NCI-H2171 (cell line): ENCODE measurements at regions not wholly inside any gene's neighbourhood (a gene's known extent, or its start where the extent isn't known, plus 50 kb on each side); places are given as distances from the start of the nearest gene placed in this dataset.
"Not testable (repeated sequence)": the region's sequence is repeated elsewhere in the genome, so short reads cannot be mapped to it uniquely, and the experiment has no call there.

Source experiments
- DNase-seq: peaks from one replicate; lab custom pipeline; 2025; lab: John Stamatoyannopoulos, UW

DNA sequence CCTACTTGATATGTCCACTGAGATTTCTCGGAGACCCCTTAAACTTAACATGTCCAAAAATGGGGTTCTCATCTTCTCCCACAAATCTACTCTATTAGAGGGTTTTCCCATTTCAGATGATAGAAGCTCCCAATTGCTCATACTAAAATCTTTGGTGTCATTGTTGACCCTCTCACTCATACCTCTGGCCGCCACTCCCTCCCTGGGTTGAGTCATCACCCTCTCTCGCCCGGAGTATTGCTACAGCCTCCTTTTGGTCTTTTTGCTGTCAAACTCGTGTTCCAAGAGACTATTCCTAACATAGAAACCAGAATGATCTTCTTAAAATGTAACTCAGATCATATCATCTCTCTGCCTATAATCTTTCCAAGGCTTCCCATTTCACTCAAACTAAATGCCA lies 91.0 kb upstream of the GNAQ start:
- DNase-seq = no peak

DNA sequence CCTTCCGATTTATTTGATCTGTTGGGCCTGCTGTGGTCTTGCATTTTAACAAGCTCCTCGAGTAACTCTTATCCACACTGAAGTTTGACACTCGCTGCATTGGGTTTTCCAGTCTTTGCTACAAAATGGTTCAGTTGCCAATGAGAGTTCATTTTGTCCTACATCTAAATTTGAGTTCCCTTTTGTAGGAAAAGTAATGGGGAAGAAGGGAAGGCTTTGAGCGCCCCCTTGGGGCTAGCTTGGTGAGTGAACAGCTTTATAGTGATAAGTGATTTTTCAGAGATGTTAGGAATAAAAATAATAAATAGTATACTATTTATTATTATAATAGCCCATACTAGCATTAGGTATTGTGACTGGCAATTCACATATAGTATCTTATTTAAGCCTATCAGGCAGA lies 89.9 kb upstream of the GNAQ start:
- peak; percentile 6 for DNase-seq

DNA sequence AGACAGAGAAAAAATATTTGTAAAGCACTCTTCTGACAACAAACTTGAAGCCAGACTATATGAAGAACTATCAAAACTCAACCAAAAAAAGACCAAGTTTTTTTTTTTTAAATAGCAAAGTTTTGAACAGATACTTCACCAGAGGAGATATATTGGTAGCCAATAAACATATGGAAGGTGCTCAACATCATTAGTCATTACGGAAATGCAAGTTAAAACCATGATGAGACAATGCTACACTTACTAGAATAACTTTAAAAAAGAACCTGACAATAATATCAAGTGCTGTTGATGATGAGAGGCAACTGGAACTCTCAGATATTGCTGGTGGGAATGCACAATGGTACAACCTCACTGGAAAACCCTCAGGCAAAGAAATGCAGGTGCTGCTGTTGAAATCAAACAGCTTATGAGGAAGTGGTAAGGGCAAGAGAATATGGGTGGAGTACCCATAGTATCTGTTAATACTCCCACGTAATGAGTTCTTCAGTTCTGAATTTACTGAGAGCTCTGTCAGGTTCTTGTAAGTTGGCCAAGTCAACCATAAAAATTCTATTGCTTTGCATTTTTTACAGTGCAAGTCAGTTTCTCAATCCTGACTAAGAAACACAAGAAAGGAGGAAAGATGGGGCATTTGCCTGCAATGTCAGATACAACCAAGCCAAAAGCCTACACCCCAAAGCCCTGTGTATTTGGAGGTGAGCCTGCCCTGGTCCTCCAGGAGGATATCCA lies 87.3 kb upstream of the GNAQ start:
- DNase-seq = no peak

DNA sequence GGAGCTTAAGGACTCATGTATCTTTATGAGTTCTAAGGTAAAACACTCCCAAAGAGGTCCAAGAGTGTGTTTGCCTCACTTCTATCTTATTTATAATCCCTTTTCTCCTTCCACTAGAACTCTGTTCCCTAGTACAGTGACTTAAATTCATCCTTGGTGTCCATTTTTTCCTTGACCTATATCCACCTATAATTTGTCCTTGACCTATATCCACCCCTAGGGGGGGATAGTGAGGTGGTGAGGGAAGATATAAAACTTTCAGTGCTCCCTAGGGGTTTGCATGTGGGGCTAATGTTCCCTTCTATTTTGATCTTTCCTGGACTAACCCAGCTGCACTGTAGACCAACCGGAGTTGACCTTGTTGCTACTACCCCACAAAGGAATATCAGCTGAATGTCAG lies 83.5 kb upstream of the GNAQ start:
- DNase-seq = no peak

DNA sequence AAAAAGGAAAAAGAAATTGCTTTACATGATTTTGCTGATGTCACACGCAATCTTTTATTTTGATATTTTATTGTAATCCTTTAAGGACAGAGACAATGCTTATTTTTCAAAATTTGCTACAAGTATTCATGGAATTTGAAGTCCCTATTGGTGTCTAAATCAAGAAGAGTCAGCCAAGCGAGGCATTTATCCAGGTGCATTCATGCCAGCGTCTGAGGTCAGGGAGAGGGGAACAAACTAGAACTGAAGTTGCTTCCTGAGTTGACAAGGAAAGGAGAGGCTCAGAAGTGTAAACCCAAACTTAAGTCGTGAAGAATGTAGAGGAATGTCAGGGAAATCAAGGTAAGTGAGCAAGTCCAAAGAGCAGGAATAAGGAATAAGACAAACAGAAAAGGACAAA lies 83.0 kb upstream of the GNAQ start:
- DNase-seq = no peak

DNA sequence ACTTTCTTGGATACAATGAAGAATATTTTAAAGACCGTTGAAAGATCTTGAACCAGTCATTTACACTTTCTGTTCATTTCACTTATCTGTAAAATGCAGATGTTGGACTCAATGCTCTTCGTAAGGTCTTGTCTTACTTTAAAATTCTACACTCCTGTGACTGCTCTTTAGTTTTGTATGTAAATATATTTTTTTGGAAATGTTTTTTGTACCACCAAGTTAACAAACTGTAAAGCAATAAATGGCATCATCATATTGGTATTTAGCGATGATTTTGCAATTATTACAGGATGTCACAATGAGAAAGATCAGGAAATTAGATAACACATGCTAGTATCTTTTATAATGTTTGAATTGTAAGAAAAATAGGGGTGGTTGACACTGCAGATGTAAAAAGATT lies 80.8 kb upstream of the GNAQ start:
- DNase-seq = no peak

DNA sequence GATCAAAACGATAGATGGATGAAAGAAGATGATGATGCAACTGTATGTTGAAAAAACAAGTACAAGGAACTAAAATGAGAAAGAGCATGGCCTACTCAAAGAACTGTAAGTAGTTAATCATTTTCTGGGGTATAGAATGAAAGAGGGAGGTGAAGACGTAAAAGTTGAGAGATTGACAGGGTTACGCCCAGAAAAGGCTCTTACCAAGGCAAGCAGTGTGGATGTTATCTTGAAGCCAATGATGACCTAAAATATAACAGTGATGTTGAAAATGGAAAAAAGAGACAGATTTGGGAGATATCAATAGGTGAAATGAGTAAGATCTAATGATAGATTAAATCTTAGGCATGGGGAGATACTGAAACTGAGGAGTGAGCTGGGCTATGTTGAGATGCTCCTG lies 80.4 kb upstream of the GNAQ start:
- DNase-seq = no peak

DNA sequence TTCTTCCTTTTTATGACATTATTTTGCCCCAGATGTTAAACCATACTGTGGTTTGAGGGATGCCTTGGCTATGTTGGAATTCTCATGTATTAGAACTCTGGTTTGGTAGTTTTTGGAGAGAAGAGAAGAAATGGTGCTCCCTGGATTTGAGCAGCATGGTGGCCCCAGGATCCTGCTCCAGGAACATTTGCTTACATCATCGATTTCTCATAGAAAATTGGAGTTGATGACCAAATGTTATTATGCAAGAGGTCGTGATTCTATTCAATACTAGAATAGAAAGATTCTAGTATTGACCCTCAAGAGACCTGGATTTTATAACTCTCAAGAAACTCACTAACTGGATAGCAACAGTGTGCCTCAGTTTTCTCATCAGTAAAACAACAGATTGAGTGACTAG lies 77.5 kb upstream of the GNAQ start:
- no peak for DNase-seq

DNA sequence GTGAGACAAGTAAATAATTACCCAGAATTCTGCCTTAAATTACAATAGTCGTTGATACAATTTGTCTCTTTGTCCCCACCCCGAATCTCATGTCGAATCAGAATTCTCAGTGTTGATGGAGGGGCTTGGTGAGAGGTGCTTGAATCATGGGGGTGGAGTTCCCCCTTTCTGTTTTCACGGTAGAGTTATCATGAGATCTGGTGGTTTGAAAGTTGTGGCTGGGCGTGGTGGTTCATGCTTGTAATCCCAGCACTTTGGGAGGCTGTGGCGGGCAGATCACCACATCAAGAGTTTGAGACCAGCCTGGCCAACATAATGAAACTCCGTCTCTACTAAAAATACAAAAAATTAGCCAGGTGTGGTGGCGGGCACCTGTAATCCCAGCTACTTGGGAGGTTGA lies 75.0 kb upstream of the GNAQ start:
- DNase-seq = not testable (repeated sequence)

DNA sequence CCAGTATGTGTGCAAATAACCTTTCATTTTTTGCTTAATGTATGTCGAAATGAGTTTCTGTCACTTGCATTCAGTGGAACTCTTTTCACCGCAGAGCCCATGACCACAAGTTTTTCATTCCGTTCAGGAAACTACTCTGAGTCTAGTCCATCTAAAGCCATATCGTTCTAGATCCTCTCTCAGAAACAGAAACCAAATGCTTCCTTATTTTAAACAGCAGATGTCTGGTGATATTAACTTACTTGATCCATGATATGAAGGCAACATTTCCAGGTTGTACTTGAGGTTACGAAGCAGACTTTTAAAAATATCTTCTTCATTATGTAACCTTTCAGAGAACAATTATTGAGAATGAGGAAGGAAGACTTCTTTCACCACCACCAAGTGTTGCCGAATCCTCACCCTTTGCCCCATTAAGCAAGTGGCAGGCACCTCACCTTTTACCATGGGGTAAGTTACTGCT lies 72.4 kb upstream of the GNAQ start:
- no peak for DNase-seq

DNA sequence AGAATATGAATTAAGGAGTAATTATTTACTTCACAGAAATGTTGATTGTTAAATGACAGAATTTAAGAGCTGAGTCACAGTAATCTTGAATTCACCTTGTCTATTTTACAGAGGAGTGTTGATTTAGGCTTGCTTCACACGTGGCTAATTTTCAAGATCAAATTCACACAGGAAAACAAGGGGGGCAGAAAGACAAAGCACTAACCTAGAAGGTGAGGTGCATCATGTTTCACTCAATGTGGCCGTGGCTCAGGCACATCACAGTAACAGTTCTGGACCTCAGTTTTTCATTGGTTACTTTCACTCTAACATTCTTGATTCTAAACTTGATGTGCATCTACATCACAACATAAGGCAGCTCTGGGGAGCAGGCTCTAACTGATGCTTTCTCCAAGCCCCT lies 69.6 kb upstream of the GNAQ start:
- DNase-seq = peak; percentile 6

DNA sequence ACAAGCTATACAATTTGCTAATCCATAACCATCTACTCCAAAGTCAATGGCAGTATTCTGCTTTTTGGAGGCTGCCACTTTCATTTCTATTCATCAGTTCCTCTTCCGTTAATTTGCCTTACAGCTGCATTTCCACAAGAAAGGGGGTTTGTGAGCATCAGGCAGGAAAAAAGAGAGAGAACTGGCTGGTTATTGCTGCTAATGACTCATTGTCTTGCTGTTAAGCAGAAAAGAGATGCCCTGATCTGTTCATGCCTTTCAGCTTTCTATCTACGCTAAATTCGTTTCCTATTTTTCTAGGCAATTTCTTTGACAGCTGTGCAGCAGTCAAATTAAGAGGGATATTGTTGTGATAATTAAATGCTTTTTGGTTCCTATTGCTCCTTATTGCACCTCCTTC lies 65.9 kb upstream of the GNAQ start:
- no peak for DNase-seq

DNA sequence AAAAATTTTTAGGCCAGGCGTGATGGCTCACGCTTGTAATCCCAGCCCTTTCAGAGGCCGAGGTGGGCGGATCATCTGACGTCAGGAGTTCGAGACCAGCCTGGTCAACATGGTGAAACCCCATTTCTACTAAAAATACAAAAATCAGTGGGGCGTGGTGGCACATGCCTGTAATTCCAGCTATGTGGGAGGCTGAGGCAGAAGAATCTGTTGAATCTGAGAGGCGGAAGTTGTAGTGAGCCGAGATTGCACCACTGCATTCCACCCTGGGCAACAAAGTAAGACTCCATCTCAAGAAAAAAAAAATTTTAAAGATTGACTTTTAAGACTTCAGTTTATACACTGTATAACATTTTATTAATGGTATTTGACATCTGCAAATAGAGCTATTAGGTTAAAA lies 60.1 kb upstream of the GNAQ start:
- no peak for DNase-seq

DNA sequence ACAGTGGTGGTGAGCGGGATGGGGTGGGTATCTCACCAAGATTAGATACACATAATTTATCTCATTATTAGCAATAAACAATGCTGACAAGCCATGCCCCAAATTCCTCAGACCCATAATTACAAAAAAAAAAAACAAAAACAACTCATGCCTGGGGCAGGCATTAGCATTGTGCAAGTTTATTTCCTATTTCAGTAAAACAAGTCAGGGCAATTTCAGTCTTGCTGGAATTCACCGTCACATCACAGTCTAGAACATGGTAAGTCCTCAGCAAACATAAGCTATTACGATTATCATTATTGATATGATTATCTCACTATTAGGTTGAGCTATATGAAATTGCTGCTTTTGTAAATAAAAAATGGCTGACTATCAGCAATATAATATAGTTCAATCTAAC lies 57.5 kb upstream of the GNAQ start:
- no peak for DNase-seq

DNA sequence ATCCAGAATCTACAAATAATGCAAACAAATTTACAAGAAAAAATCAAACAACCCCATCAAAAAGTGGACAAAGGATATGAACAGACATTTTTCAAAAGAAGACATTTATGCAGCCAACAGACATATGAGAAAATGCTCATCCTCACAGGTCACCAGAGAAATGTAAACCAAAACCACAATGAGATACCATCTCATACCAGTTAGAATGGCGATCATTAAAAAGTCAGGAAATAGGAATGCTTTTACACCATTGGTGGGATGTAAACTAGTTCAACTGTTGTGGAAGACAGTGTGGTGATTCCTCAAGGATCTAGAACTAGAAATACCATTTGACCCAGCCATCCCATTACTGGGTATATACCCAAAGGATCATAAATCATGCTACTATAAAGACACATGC lies 56.6 kb upstream of the GNAQ start:
- not testable (repeated sequence) for DNase-seq
